ENCODE measurements at regions not wholly inside any gene's neighbourhood (a gene's known extent, or its start where the extent isn't known, plus 50 kb on each side); places are given as distances from the start of the nearest gene placed in this dataset.

DNA sequence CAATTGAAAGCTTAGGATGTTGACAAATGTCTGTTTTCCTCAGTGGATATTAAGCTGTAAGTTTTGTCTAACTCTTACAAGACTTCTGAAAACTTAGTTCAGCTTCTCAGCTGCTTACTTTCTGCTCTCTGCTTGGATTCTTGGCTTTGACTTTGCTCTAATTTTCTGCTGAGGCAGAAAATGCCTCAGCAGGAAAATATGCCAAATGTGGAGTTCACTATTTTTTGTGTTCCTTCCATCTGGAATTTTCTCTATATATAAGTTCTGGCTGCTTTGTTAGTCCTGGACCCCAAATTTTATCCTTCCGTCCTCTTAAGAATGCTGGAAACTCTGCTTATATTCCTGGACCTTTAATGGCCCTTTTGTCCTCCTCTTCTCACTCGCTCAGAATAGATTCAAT, 352.6 kb upstream of the NWD2 start:
- ChIA-PET CTCF (no interaction called here), POLR2A (no interaction called here)
- intact Hi-C loops (cut with DNase I, micrococcal nuclease) = no loop called here
- Mint-ChIP-seq H3K36me3 (ENCODE audit: low read depth) (no peaks in the 10 kb centered on the region), H3K9me3 (peaks cover 2% of the 10 kb centered on the region), H3K4me1 (ENCODE audit: low read depth) (no peaks in the 10 kb centered on the region), H3K27me3 (no peaks in the 10 kb centered on the region), H3K4me3 (no peak overlapping the region), H3K27ac (no peak overlapping the region)
- TF ChIP-seq, protein P1, sequence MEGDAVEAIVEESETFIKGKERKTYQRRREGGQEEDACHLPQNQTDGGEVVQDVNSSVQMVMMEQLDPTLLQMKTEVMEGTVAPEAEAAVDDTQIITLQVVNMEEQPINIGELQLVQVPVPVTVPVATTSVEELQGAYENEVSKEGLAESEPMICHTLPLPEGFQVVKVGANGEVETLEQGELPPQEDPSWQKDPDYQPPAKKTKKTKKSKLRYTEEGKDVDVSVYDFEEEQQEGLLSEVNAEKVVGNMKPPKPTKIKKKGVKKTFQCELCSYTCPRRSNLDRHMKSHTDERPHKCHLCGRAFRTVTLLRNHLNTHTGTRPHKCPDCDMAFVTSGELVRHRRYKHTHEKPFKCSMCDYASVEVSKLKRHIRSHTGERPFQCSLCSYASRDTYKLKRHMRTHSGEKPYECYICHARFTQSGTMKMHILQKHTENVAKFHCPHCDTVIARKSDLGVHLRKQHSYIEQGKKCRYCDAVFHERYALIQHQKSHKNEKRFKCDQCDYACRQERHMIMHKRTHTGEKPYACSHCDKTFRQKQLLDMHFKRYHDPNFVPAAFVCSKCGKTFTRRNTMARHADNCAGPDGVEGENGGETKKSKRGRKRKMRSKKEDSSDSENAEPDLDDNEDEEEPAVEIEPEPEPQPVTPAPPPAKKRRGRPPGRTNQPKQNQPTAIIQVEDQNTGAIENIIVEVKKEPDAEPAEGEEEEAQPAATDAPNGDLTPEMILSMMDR (IDR thresholded peaks at IDR 0.05) = no peak
- no peak for DNase-seq
- no peaks in the 10 kb centered on the region for H3K27me3 ChIP-seq (ENCODE audit: control insufficient read depth in 1 of 2, insufficient read depth in 2 of 2, low read length in 2 of 2)
- no peak for ATAC-seq (ENCODE audit: poor library complexity)
- H3K27ac ChIP-seq (ENCODE audit: low read depth in 1 of 2, low read length in 2 of 2) = no peak overlapping the region
- no peaks in the 10 kb centered on the region for H3K36me3 ChIP-seq (ENCODE audit: insufficient read depth, low read length)
- H3K4me1 ChIP-seq (ENCODE audit: insufficient read depth, low read length) = no peaks in the 10 kb centered on the region
- no peak overlapping the region for H3K4me3 ChIP-seq (ENCODE audit: low read length)
- peaks cover 0 to 13% of the 10 kb centered on the region in 2 experiments for H3K9me3 ChIP-seq (ENCODE audit: control insufficient read depth in 1 of 2, insufficient read depth in 1 of 2, low read length in 2 of 2)

- Mint-ChIP-seq H3K27me3 (no peaks in the 10 kb centered on the region), H3K36me3 (ENCODE audit: low read depth) (no peaks in the 10 kb centered on the region), H3K27ac (no peak overlapping the region), H3K9me3 (peaks cover 5% of the 10 kb centered on the region), H3K4me1 (ENCODE audit: low read depth) (no peaks in the 10 kb centered on the region), H3K4me3 (no peak overlapping the region)
- TF ChIP-seq, protein P1 (IDR thresholded peaks at IDR 0.05) = no peak
- Histone ChIP-seq H3K4me1 (ENCODE audit: insufficient read depth, low read length) (no peaks in the 10 kb centered on the region), H3K27ac (ENCODE audit: low read depth in 1 of 2, low read length in 2 of 2) (no peak overlapping the region), H3K27me3 (ENCODE audit: control insufficient read depth in 1 of 2, insufficient read depth in 2 of 2, low read length in 2 of 2) (no peaks in the 10 kb centered on the region), H3K4me3 (ENCODE audit: low read length) (no peak overlapping the region), H3K9me3 (ENCODE audit: control insufficient read depth in 1 of 2, insufficient read depth in 1 of 2, low read length in 2 of 2) (no peaks in the 10 kb centered on the region), H3K36me3 (ENCODE audit: insufficient read depth, low read length) (no peaks in the 10 kb centered on the region)
- intact Hi-C loops (cut with DNase I, micrococcal nuclease) = no loop called here
- ChIA-PET CTCF (no interaction called here), POLR2A (no interaction called here)
- no peak for DNase-seq
- ATAC-seq (ENCODE audit: poor library complexity) = no peak
These were observed 344.0 kb upstream of the NWD2 start for GRCh38 chr4:36900446-36900987.

GRCh38 chr4:36904823-36905222, 339.7 kb upstream of the NWD2 start:
- Histone ChIP-seq H3K27me3 (ENCODE audit: control insufficient read depth in 1 of 2, insufficient read depth in 2 of 2, low read length in 2 of 2) (no peaks in the 10 kb centered on the region), H3K4me3 (ENCODE audit: low read length) (no peak overlapping the region), H3K9me3 (ENCODE audit: control insufficient read depth in 1 of 2, insufficient read depth in 1 of 2, low read length in 2 of 2) (no peaks in the 10 kb centered on the region), H3K4me1 (ENCODE audit: insufficient read depth, low read length) (no peaks in the 10 kb centered on the region), H3K36me3 (ENCODE audit: insufficient read depth, low read length) (no peaks in the 10 kb centered on the region), H3K27ac (ENCODE audit: low read depth in 1 of 2, low read length in 2 of 2) (no peak overlapping the region)
- Mint-ChIP-seq H3K36me3 (ENCODE audit: low read depth) (no peaks in the 10 kb centered on the region), H3K9me3 (no peaks in the 10 kb centered on the region), H3K4me3 (no peak overlapping the region), H3K27ac (no peak overlapping the region), H3K27me3 (no peaks in the 10 kb centered on the region), H3K4me1 (ENCODE audit: low read depth) (no peaks in the 10 kb centered on the region)
- DNase-seq (no peak), ATAC-seq (ENCODE audit: poor library complexity) (no peak)
- ChIA-PET POLR2A (no interaction called here), CTCF (no interaction called here)
- TF ChIP-seq, protein P1 (IDR thresholded peaks at IDR 0.05) = no peak
- intact Hi-C loops (cut with DNase I, micrococcal nuclease) = no loop called here

Measured in CD4-positive, alpha-beta T cell (primary cell).